SH-SY5Y (cell line): ENCODE measurements at regions not wholly inside any gene's neighbourhood (a gene's known extent, or its start where the extent isn't known, plus 50 kb on each side); places are given as distances from the start of the nearest gene placed in this dataset.

Experiments used
- GATA2 ChIP-seq: IDR thresholded peaks from 2 replicates; pipeline ENCODE4 v1.6.1; 2011; ENCODE audit warnings: mild to moderate bottlenecking, low read depth, low read length
- GATA3 ChIP-seq: IDR thresholded peaks from 2 replicates; pipeline ENCODE4 v1.6.1; 2011; ENCODE audit warnings: low read depth, mild to moderate bottlenecking, low read length, moderate library complexity

- TF ChIP-seq GATA3 (no peak), GATA2 (no peak)
Measured at GRCh38 chr11:33977676-33978075, 73.9 kb upstream of the CAPRIN1 start.

- TF ChIP-seq GATA2, result no peak
- no peak for TF ChIP-seq GATA3
Measured at GRCh38 chr11:33976495-33977199, 74.9 kb upstream of the CAPRIN1 start.

- TF ChIP-seq GATA3 (no peak), GATA2 (no peak)
Measured at GRCh38 chr11:33974804-33975203, 76.7 kb upstream of the CAPRIN1 start.

- TF ChIP-seq GATA2 (no peak), GATA3 (no peak)
Measured at GRCh38 chr11:33970984-33971466, 79.1 kb upstream of the LMO2 start.

- TF ChIP-seq GATA2 (no peak), GATA3 (no peak)
Measured at GRCh38 chr11:33967451-33967850, 75.6 kb upstream of the LMO2 start.

GRCh38 chr11:33965032-33965431 is 73.2 kb upstream of the LMO2 start:
- TF ChIP-seq GATA2 (no peak), GATA3 (no peak)

- TF ChIP-seq GATA2, result no peak
- TF ChIP-seq GATA3, result no peak
Measured at GRCh38 chr11:33959855-33960400, 68.1 kb upstream of the LMO2 start.

GRCh38 chr11:33957304-33957917 is 65.5 kb upstream of the LMO2 start:
- TF ChIP-seq GATA3 (no peak), GATA2 (no peak)

GRCh38 chr11:33956611-33957010 is 64.7 kb upstream of the LMO2 start:
- TF ChIP-seq GATA2 (no peak), GATA3 (no peak)

GRCh38 chr11:33953289-33953688 is 61.4 kb upstream of the LMO2 start:
- TF ChIP-seq GATA2 (no peak), GATA3 (no peak)

GRCh38 chr11:33952805-33953204 is 60.9 kb upstream of the LMO2 start:
- TF ChIP-seq GATA2 (no peak), GATA3 (no peak)

- TF ChIP-seq GATA3 (no peak), GATA2 (no peak)
Measured at GRCh38 chr11:33949252-33949913, 57.5 kb upstream of the LMO2 start.

- TF ChIP-seq GATA3 (no peak), GATA2 (no peak)
Measured at GRCh38 chr11:33948494-33948893, 56.6 kb upstream of the LMO2 start.

- TF ChIP-seq GATA2, result no peak
- TF ChIP-seq GATA3, result no peak
Measured at GRCh38 chr11:33946930-33947329, 55.1 kb upstream of the LMO2 start.

- no peak for TF ChIP-seq GATA3
- TF ChIP-seq GATA2, result no peak
Measured at GRCh38 chr11:33945481-33946268, 53.8 kb upstream of the LMO2 start.
